GM21367 (cell line): ENCODE measurements at regions not wholly inside any gene's neighbourhood (a gene's known extent, or its start where the extent isn't known, plus 50 kb on each side); places are given as distances from the start of the nearest gene placed in this dataset.
"Not testable (repeated sequence)": the region's sequence is repeated elsewhere in the genome, so short reads cannot be mapped to it uniquely, and the experiment has no call there.

Experiments
- ATAC-seq: cut with Tn5 transposase; IDR thresholded peaks from one replicate; pipeline ENCODE4 v1.9.1; 2021; ENCODE audit not compliant: unreplicated experiment

DNA sequence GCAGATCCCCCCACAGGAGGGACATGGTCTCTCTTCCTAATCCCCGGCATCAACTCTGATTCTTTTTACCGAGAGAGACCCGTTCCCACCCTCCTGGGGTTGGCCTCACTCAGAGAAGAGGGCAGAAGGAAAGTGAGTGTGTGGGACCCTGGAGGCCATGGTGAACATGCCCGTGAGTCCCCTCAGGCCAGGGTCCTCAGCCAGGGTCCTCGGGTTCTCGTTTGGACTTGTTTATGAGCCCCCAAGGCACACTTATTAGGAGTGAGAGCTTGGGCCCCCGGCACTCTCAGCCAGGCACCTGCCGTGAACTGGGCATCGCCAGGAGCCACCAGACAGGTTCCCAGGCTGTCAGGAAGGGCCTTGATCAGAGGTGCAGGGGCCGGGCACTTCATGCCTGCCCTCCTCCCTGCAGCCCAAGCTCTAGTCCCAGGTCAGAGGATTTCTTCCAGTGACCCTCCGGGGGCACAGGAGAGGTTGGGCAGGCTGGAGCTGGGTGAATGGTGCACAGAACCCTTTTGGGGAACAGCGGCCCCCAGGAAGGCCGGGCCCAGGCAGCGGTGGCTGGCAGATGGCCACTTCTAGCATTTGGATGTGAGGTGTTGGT is 122.6 kb downstream of the CRYAA start:
- ATAC-seq, result no peak

DNA sequence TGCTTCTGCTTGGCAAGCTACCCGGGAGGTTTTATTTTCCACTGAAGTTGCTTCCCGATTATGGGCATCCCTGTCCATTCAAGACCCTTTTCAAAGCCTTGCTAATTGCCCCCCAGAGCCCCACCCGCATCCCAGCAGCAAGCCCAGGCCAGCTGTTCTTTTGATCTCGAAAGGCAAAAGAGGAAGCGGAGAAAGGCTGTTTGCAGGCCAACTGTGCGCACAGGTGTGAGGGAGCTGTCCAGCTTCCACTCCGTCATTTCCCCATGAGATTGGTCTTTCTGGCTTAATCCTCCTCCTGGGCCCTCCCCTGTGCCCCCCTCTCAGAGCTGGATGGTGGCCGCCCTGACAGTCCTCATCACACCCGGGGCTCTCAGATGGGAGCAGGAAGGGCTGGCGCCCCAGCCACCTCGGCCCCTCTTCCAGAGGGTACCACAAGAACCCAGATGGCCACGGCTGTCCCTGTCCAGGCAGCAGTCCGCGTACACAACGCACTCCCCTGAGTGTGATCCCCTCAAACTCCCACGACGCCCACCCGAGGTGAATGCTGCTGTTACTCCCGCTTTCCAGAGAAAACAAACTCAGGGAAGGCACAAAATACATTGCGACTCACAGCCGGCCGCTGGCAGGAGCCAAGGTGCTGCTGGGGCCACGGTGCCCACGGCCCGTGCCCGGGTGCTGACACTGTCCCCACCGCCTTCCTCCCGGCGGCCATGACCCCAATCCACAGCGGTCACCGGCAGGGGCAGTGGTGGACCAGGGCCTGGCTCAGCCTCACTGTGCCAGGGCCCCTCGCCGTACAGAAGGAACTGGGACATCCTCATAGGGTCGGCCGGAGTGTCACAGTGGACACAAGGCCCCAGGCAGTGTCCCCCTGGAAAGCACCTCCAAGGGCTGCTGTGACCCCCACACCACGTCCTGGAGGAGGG is 121.9 kb downstream of the CRYAA start:
- ATAC-seq, result no peak

DNA sequence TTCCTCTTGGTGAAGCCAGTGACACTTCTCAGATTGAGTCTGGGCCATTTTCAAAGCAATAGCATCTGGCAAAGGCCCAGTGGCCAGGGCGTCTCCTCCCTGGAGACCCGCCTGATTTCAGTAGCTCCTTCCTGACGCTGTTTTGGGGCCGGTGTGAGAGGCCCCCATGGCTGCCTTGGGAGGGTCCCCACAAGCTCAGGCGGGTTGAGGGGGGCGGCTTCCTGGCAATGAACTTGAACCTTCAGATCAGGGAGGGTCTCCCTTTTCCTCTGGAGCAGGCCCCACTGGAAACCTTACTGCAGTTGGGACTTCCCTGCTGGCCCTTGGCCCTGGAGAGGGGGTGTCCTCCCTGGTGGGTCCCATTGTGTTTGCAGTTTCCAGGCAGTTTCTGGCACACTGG is 121.2 kb downstream of the CRYAA start:
- ATAC-seq, result no peak

DNA sequence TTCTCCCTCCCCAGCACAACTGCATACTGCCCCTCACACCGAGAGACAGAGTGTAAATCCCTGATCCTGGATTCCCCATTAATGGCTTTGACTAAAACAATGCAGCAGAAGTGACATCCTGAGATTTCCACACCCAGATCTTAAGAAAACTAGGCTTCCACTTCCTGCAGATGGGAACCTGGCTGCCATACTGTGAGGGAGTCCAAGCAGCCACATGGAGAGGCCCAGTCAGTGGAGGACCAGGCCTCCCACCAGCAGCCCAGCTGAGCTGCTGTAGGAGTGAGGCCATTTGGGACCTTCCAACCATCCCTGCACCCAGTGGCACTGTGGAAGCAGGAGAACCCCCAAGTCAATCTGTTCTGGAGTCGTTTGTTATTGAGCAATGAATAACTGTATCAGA is 120.6 kb downstream of the CRYAA start:
- no peak for ATAC-seq

DNA sequence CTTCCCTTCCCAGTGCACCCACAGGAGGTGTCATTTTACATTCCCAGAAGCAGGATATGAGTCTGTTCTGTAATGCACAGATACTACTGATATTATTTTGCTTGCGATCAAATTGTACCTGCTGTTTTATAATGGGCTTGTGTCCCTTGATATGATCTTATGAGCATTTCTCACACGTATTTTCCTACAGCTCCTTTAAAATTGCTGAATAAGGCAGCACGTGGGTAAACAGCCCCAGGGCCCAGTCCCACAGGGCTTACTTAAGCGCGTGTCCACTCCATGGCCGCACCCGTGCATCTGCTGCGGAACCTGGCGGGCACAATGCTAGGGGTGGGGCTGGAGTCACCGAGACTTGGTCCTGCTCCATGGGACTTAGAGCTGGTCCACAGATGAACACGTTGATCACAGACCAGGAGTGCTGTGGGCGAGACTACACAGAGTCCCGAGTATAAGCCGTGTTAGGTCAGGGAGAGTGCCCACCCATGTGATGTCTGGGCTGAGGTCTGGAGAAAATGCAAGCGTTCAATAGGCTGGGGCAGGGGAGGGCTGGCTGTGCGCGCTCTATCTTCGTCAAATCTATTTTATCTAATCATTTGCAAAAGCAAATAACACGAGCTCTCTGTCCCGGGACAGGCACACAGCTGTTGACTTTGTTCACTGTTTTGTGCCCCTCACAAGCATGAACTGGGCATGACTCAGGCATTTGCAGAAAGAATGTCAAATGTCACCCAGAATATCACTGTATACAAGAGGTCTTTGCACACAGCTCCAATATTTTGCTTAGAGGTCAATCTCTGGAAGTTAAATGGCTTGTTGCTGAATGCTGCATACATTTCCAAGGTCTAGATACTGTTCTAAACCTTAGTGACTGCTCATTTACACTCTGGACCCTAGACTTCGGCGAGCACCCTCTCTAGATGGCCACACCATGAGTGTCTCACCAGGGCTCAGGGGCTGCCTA is 119.3 kb downstream of the CRYAA start:
- no peak for ATAC-seq

DNA sequence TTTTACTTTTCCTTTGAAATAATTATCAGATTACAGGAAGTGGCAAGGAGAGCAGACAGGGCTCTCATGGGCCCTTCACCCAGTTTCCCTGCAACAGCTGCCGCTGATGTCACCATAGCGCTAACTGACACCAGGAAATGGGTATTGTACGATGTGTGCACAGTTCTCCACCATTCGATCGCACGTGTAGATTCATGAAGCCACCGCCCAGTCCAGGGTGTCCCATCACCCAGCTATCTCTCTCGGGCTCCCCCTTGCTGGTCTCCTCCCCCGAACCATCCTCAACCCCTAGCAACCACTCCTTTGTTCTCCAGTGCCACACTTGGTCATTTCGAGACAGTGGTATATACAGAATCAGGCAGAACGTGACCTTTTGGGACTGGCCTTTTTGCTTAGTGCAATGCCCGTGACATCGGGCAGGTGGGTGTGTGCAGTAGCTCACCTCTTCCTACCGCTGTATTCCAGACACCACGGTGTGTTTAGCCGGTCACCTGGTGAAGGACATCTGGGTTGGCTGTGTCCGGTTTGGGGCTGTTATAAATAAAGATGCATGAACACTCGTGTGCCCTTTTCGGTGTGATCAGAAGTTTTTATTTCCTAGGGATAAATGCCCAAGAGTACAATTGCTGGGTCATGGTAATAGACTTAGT is 118.4 kb downstream of the CRYAA start:
- ATAC-seq, result no peak

DNA sequence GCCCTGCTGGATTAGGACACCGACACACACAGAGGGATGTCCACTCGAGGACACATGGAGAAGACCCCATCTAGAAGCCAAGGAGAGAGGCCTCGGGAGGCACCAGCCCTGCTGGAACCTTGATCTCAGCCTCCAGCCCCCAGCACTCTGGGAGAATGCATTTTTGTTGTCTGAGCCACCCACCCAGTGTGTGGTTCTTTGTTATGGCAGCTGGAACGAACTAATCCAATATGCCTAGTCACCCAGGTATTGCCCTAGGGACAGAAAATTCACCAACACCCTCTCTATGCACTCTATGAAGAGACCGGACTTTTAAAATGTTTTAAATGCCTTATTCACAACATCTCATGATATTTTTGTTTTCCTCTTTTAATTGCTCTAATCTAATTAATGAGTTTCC is 117.4 kb downstream of the CRYAA start:
- no peak for ATAC-seq

DNA sequence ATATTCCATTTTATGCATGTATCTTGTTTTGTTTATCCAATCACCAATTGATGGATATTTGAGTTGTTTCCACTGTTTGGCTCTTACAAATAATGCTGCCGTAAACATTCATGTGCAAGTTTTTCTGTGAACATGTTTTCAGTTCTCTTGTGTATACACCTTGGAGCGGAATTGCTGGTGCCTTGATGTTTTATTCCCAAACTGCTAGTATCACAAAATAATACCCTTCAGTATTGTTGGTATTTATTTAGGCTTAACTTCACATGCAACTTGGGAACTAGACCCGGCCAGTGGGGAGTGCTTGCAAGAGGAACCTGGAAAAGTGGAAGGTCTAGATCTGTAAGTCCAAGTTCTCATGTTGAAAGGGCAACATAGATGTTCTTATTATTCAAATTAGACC is 115.9 kb downstream of the CRYAA start:
- ATAC-seq, result no peak

DNA sequence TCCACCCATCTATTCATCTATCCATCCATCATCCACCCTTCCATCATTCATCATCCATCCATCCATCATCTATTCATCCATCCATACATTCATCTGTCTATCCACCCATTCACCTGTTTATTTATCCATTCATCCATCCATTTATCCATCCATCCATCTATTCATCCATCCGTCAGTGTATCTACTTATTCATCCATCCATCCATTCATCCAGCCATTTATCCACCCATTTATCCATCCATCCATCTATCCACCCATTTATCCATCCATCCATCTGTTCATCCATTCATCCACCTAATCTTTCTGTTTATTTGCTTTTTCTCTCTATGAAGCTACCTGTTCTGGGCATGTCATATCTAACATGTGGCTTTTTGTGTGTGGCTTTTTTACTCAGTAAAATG is 115.4 kb downstream of the CRYAA start:
- ATAC-seq, result no peak

DNA sequence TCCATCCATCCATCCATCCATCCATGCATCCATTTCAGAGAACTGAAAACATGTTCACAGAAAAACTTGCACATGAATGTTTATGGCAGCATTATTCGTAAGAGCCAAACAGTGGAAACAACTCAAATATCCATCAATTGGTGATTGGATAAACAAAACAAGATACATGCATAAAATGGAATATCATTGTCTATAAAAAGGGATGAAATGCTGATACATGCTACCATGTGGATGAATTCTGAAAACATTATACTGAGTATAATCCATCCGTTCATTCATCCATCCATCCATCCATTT is 115.1 kb downstream of the CRYAA start:
- ATAC-seq, result not testable (repeated sequence)

DNA sequence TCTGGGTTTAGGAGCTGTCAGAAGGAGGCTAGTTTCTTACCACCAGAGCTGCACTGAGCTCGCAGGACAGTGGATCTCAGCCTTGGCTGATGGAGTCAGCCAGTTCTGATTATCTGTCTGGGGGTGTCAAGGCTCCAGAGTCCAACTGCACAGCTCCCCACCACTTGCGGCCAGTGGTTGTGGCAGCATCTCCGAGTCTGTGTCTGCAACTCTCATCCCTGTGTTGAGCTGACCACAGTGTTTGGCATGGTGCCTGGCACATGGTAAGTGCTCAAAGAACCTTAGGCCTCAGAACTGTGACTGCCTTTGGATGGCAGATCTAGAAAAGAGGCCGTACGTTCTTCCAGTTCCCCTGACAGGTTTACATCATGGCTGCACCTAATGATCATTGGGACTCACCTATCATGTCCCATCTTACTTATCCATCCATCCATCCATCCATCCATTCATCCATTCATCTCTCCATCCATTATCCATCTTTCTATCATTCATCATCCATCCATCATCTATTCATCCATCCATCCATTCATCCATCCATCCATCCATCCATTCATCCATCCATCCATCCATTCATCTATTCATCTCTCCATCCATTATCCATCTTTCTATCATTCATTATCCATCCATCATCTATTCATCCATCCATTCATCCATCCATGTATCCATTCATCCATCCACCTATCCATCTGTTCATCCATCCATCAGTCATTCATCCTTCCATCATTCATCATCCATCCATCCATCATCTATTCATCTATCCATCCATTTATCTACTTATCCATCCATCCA is 114.5 kb downstream of the CRYAA start:
- ATAC-seq, result no peak

DNA sequence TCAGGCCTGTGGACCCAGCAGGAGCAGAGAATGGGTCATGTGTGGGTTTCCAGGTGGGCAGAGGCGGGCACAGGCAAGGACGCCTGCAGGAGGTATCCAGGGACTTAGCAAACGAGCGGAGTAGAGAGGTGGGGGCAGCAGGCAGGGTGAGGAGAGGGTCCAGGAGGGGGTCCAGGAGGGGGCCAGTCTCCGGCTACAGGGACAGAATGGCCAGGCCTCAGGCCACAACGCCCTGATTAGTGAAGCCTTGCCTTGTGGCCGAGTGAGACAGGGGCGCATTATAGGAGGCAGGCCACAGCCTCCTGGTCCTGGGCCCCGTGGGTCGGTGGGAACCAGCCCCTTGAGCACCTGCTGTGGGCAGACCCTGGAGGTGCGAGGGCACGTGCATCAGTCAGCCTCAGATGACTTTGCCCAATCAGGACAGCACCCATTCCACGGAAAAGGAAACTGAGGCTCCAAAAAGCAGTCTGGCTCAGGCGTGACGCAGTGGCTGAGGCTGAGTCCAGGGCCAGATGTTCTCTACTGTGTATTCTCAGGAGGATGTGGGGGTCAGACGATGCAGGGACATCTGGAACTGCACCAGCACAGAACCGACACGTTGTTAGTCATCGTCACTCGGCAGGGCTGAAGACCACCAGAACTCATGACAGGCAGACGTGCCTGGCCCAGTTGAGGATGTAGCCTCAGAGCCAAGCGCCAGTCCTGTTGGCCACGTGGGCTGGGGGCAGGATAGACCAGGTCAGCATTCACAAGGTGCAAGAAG is 113.7 kb downstream of the CRYAA start:
- ATAC-seq, result no peak

DNA sequence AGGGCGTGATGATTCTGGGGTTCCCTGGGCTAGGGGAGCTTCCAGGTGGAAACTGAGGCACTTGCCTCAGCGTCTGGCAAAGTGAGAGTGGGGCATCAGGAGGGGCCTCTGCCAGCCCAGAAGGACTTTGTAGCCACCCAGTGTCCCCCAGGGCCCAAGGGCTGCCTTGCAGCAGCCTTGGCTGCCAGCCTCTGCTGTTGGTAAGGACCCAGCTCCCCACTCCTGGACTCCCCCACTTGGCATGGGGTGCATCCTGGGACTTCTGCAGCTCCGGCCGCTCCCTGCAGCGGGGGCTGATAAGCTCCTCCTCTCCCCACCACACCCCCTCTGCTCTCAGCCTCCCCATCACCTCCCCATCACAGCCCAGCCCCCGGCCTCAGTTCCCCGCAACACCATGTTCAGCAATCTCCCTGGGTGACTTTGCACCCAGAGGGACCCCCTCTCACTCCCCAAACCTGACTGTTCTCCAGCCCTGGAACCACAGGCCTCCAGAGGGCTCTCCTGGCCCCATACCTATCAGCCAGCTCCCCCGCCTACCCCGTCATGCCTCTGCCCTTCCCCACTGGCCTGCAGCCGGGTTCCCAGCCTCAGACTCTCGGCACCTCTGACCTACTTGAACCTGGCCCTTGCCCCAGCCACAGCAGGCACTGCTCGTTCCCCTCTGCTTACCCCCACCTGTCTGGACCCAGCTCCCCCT is 113.0 kb downstream of the CRYAA start:
- ATAC-seq, result no peak

DNA sequence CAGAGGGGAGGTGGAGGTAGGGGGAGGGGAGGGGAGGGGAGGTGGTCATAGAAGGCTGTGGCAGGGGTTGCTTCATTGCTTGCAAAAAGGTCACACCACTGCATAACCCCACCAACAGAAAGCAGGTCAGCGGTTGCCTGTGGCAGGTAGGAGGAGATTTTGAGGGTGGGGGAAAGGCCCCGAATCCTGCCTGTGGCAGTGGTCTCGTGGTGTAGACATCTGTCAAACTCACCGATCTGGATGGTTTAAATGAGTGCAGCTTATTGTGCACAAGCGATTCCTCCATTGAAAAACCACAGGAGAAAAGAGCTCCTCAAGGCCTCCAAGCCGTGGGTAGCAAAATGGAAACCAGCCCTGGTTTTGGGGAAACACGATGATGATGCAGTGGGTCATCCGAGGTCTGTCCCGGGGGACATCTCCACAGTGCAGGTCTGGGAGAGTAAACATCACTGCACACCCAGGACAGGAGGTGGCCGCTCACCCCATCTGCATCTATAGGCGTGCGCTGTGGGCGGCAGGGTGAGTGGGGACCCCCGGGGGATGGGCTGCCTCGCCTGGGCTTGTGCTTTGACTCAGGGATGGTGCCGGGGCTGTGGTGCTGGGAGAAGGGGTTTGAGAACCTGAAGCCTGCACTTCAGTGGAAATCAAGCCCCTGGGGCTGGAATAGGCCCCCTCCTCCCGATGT is 112.3 kb downstream of the CRYAA start:
- no peak for ATAC-seq

DNA sequence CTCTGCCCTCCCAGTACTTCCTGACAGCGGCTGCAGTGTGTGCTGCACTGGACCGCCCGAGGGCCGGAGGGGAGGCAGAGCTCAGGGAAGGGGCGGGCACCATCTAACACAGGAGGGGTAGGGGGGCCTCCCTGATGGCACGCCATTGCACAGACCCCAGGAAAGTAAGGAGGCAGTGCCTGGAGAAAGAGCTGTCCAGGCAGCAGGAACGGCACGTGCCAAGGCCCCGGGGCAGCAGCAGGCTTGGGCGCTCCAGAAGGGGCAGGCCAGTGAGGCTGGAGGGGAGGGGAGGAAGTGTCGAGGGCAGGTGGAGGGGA is 110.7 kb downstream of the CRYAA start:
- no peak for ATAC-seq

DNA sequence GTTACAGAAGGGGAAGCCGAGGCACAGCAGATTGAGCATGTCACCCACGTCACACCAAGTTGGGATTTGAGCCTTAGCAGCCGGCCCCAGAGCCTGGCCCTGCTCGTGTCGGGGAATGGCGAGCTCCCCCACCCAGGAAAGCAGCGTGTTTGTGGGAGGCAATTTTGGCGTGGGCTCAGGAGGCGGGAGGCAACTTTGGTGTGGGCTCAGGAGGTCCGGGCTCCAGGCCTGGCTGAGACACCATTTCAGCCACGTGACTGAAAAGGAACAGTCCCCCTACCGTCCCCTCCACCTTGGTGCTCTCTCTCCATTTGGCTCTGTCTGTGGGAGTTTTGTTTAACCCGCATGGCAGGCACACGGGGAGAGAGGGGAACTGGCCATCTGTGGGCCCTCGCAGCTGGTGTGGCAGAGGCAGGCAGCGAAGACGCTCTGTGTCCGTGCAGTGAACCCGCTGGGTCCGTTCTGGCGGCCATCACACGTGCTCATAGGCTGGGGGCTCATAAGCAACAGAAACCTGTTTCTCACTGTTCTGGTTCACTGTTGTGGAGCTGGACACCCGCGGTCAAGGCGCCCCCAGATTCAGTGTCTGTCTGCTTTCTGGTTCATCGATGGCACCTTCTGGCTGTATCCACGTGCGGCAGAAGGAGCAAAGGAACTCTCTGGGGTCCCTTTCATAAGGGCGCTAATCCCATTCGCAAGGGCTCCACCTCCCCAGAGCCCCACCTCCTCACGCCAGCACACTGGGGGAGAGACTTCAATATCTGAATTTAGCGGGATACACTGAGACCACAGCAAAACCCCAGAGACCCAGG is 110.2 kb downstream of the CRYAA start:
- ATAC-seq, result no peak

DNA sequence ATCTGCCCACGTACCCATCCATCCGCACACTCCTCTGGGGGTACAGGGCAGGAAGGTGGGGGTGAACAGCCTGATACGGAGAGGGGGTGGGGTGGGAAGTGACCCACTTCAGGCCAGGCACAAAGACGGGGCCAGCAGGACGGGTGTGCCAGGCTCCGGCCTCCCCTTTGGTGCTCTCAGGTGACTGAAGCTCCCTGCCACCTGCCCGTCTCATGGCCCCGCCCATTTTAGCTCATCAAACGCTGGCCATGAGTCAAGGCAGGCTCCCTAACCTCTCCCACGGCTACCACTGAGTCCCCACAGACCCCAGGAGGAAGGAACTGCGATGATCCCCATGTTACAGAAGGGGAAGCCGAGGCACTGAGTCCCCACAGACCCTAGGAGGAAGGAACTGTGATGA is 109.6 kb downstream of the CRYAA start:
- ATAC-seq, result no peak
